ENCODE measurements at regions not wholly inside any gene's neighbourhood (a gene's known extent, or its start where the extent isn't known, plus 50 kb on each side); places are given as distances from the start of the nearest gene placed in this dataset.

- TF ChIP-seq ZNF274 (IDR thresholded peaks at IDR 0.05; ENCODE audit: borderline replicate concordance, low read depth, low read length) (no peak), STAG1 (CRISPR knock-in tag; IDR thresholded peaks at IDR 0.05; ENCODE audit: borderline replicate concordance) (peak; percentile 42; the same call in 1 of the 2 replicates), FIP1L1 (IDR thresholded peaks at IDR 0.05; ENCODE audit: low read depth, low read length, poor library complexity, severe bottlenecking) (no peak), RNF2 (IDR thresholded peaks at IDR 0.05) (no peak)
Measured at GRCh38 chr22:35150183-35151107, 84.5 kb downstream of the ISX start (continued).

- no peak for DNase-seq (ENCODE audit: extremely low read depth in 1 of 4, low spot score in 3 of 4)
- POLR2A ChIA-PET: interaction anchor here (0.7 kb wide), 1 partner anchor 79 kb away, joined by 5 read pairs; no protein-coding TSS in a partner anchor
- no peak overlapping the region for H3K4me2 ChIP-seq (ENCODE audit: insufficient read depth, low read length)
- CTCF ChIA-PET (ENCODE audit: low intra/inter-chr PET ratio): no interaction called here
- H3K27me3 ChIP-seq (ENCODE audit: control insufficient read depth in 2 of 2, insufficient read depth in 2 of 2, low read length in 2 of 2): no peaks in the 10 kb centered on the region
- BruUV-seq (replicated peaks): no TSS peak
- in situ Hi-C loops (cut with MboI) (loop anchor here (10.0 to 25.0 kb wide), 2 partner anchors 82 to 740 kb away; no protein-coding TSS in a partner anchor), intact Hi-C loops (cut with micrococcal nuclease) (loop anchor here (5.0 kb wide), 1 partner anchor 1850 kb away; no protein-coding TSS in a partner anchor)
- H3K79me2 ChIP-seq (ENCODE audit: control insufficient read depth, insufficient read depth, low read length): no peaks in the 10 kb centered on the region
- peaks cover 0 to 2% of the 10 kb centered on the region in 2 experiments; a peak in 2 of 5 replicates for H3K4me1 ChIP-seq (replicated peaks in 1 of 2; ENCODE audit: control insufficient read depth in 2 of 2, insufficient read depth in 2 of 2, low read length in 2 of 2)
- ATAC-seq: no peak
- no peak overlapping the region for H2AFZ ChIP-seq (ENCODE audit: low read depth, low read length)
- no peak for FAIRE-seq
- no peak overlapping the region for H3K27ac ChIP-seq (ENCODE audit: extremely low read depth, low read depth, low read length)
- no peak overlapping the region for H3K9ac ChIP-seq (ENCODE audit: insufficient read depth in 1 of 2, low read depth in 2 of 2, low read length in 2 of 2)
- TF ChIP-seq YY1 (IDR thresholded peaks at IDR 0.05; ENCODE audit: borderline replicate concordance in 1 of 3, control insufficient read depth in 1 of 3, extremely low read depth in 1 of 3, insufficient read depth in 3 of 3, insufficient read length in 1 of 3, insufficient replicate concordance in 2 of 3, low read depth in 1 of 3, low read length in 2 of 3) (peak in 1 of 3 experiments; percentile 56), TCF7 (IDR thresholded peaks at IDR 0.05; ENCODE audit: borderline replicate concordance) (no peak), MAFG (tag; conservative IDR thresholded peaks at IDR 0.05) (no peak), ILF3 (IDR thresholded peaks at IDR 0.05; ENCODE audit: borderline replicate concordance) (no peak)
- WGBS (ENCODE audit: insufficient coverage, low coverage, missing lambda C conversion rate): 46% methylated on average over 3 of the region's 8 CpGs
- H4K20me1 ChIP-seq (replicated peaks; ENCODE audit: control insufficient read depth, insufficient read depth, low read length): peaks cover 9% of the 10 kb centered on the region
- no peaks in the 10 kb centered on the region for H3K9me1 ChIP-seq (ENCODE audit: control insufficient read depth, insufficient read depth, low read length)
- H3K36me3 ChIP-seq (ENCODE audit: control insufficient read depth, insufficient read depth, low read length): peaks cover 9% of the 10 kb centered on the region; the same call in 2 of the 3 replicates
- H3K4me3 ChIP-seq: no peak overlapping the region
- H3K9me3 ChIP-seq (replicated peaks; ENCODE audit: control insufficient read depth, insufficient read depth, low read depth, low read length): no peaks in the 10 kb centered on the region
Measured at GRCh38 chr22:35152316-35152715, 86.4 kb downstream of the ISX start.
